RWPE2 (cell line): ENCODE measurements at regions not wholly inside any gene's neighbourhood (a gene's known extent, or its start where the extent isn't known, plus 50 kb on each side); places are given as distances from the start of the nearest gene placed in this dataset.

Source experiments
- ATAC-seq: fragments of 200-7000 bp; cut with Tn5 transposase; 3 replicates; pipeline ENCODE4 v1.9.1; 2021; ENCODE audit warnings: low read depth
- DNase-seq: peaks from one replicate; pipeline ENCODE4 v3.0.0-alpha.2; 2020; ENCODE audit warnings: low spot score
- H3K27ac ChIP-seq: fragments of 450-650 bp; 2 replicates; pipeline ENCODE4 v1.5.1; 2017; ENCODE audit warnings: mild to moderate bottlenecking; ENCODE audit not compliant: poor library complexity, severe bottlenecking
- H3K27me3 ChIP-seq: fragments of 250-450 bp; sonication (Bioruptor Pico); 2 replicates; pipeline ENCODE4 v1.5.1; 2021; ENCODE audit warnings: mild to moderate bottlenecking, moderate library complexity; ENCODE audit not compliant: insufficient read depth, poor library complexity, severe bottlenecking
- H3K36me3 ChIP-seq: fragments of 250-450 bp; sonication (Bioruptor Pico); 2 replicates; pipeline ENCODE4 v1.5.1; 2020; ENCODE audit warnings: low read depth, mild to moderate bottlenecking, moderate library complexity
- H3K4me1 ChIP-seq: fragments of 250-450 bp; sonication (Bioruptor Pico); 2 replicates; pipeline ENCODE4 v1.5.1; 2021; ENCODE audit warnings: mild to moderate bottlenecking, moderate library complexity; ENCODE audit not compliant: insufficient read depth, poor library complexity, severe bottlenecking
- H3K4me3 ChIP-seq: fragments of 250-450 bp; sonication (Bioruptor Pico); 2 replicates; pipeline ENCODE4 v1.5.1; 2021; ENCODE audit warnings: mild to moderate bottlenecking, moderate library complexity; ENCODE audit not compliant: severe bottlenecking
- H3K9me3 ChIP-seq: fragments of 250-450 bp; sonication (Bioruptor Pico); 2 replicates; pipeline ENCODE4 v1.5.1; 2021; ENCODE audit warnings: mild to moderate bottlenecking, moderate library complexity; ENCODE audit not compliant: severe bottlenecking
- TF ChIP-seq, protein P1 (sequence below): fragments of 450-650 bp; IDR thresholded peaks from one replicate; pipeline ENCODE4 v1.5.1; 2017; ENCODE audit warnings: mild to moderate bottlenecking, moderate library complexity; ENCODE audit not compliant: poor library complexity, severe bottlenecking

DNA sequence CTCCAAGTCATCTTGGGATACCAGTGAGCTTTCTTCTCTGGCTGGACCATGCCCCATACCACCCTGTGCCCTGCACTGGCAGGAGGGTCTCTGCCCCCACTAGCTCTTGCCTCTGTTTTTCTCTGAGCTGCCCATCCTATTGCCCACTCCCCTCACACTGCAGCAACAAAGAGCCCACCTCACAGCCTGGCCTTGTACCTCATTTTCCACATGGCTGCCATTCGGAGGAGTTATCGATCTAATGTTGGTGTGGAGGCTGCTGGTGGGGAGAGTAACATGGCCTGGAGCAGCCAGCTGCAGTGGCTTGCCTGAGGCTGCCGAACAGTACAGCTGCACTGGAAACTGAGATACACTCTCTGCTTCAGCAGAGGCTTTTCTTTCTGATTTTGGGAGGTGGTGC is 65.7 kb upstream of the AGBL1 start:
- H3K4me3 ChIP-seq: no peak overlapping the region
- H3K27me3 ChIP-seq: no peaks in the 10 kb centered on the region
- no peaks in the 10 kb centered on the region for H3K36me3 ChIP-seq
- no peaks in the 10 kb centered on the region for H3K9me3 ChIP-seq
- H3K4me1 ChIP-seq: no peaks in the 10 kb centered on the region
- ATAC-seq: no peak
- DNase-seq: no peak
- TF ChIP-seq, protein P1, sequence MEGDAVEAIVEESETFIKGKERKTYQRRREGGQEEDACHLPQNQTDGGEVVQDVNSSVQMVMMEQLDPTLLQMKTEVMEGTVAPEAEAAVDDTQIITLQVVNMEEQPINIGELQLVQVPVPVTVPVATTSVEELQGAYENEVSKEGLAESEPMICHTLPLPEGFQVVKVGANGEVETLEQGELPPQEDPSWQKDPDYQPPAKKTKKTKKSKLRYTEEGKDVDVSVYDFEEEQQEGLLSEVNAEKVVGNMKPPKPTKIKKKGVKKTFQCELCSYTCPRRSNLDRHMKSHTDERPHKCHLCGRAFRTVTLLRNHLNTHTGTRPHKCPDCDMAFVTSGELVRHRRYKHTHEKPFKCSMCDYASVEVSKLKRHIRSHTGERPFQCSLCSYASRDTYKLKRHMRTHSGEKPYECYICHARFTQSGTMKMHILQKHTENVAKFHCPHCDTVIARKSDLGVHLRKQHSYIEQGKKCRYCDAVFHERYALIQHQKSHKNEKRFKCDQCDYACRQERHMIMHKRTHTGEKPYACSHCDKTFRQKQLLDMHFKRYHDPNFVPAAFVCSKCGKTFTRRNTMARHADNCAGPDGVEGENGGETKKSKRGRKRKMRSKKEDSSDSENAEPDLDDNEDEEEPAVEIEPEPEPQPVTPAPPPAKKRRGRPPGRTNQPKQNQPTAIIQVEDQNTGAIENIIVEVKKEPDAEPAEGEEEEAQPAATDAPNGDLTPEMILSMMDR: no peak
- no peak overlapping the region for H3K27ac ChIP-seq

- TF ChIP-seq, protein P1: no peak
- Histone ChIP-seq H3K27ac (no peak overlapping the region), H3K4me1 (no peaks in the 10 kb centered on the region), H3K36me3 (no peaks in the 10 kb centered on the region), H3K27me3 (no peaks in the 10 kb centered on the region), H3K4me3 (no peak overlapping the region), H3K9me3 (no peaks in the 10 kb centered on the region)
- no peak for ATAC-seq
- DNase-seq: no peak
Measured at GRCh38 chr15:86016750-86017149, 62.9 kb upstream of the AGBL1 start.

DNA sequence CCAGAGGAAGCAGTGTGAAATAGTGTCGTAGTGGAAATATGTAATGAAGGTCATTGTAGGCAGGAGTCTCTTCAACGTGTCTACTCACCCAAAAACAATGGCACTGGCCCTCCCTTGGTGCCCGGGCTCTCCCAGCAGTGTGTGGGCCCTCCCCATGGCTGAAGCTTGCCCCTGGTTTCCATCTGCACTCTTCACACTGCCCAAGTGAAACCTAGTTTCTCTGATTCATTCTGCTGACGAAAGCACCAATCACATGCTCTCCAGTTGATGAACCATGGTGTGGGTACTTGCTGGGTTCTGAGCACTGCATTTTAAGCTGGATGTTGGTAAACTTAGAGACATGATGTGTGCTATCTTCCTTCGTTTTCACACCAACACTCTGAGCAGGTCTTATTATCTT is 61.0 kb upstream of the AGBL1 start:
- H3K27ac ChIP-seq: no peak overlapping the region
- DNase-seq (no peak), ATAC-seq (no peak)
- H3K4me1 ChIP-seq: no peaks in the 10 kb centered on the region
- H3K36me3 ChIP-seq: no peaks in the 10 kb centered on the region
- H3K27me3 ChIP-seq: no peaks in the 10 kb centered on the region
- no peak overlapping the region for H3K4me3 ChIP-seq
- TF ChIP-seq, protein P1: no peak
- H3K9me3 ChIP-seq: no peaks in the 10 kb centered on the region

- ATAC-seq: peak; percentile 99
- Histone ChIP-seq H3K27ac (no peak overlapping the region), H3K9me3 (no peaks in the 10 kb centered on the region), H3K27me3 (no peaks in the 10 kb centered on the region), H3K36me3 (no peaks in the 10 kb centered on the region), H3K4me3 (no peak overlapping the region), H3K4me1 (no peaks in the 10 kb centered on the region)
- TF ChIP-seq, protein P1: no peak
- DNase-seq: peak; percentile 90
Measured at GRCh38 chr15:86021281-86022264, 58.1 kb upstream of the AGBL1 start.

- Histone ChIP-seq H3K27me3 (no peaks in the 10 kb centered on the region), H3K9me3 (no peaks in the 10 kb centered on the region), H3K27ac (no peak overlapping the region), H3K36me3 (no peaks in the 10 kb centered on the region), H3K4me3 (no peak overlapping the region), H3K4me1 (no peaks in the 10 kb centered on the region)
- ATAC-seq (no peak), DNase-seq (no peak)
- TF ChIP-seq, protein P1: no peak
Measured at GRCh38 chr15:86028961-86029360, 50.7 kb upstream of the AGBL1 start.
